SK-MEL-5 (cell line): ENCODE measurements at regions not wholly inside any gene's neighbourhood (a gene's known extent, or its start where the extent isn't known, plus 50 kb on each side); places are given as distances from the start of the nearest gene placed in this dataset.

Experiments used
- DNase-seq: peaks from one replicate; pipeline ENCODE4 v3.0.0-alpha.2; 2016; ENCODE audit warnings: low read depth, low spot score
- in situ Hi-C: cut with HindIII; loops from 2 replicates; pipeline ENCODE4 v1.10.0; 2016; ENCODE audit warnings: low sequenced_read_pairs, high pct_unique_total_duplicates, low pct_unique_long_range_greater_than_20kb

- DNase-seq = peak; percentile 22
- in situ Hi-C loops = no loop called here
These were observed 214.3 kb upstream of the CDKN3 start for GRCh38 chr14:54182419-54183045.

GRCh38 chr14:54186821-54187763 is 209.7 kb upstream of the CDKN3 start:
- in situ Hi-C loops = no loop called here
- DNase-seq = no peak

- in situ Hi-C loops = no loop called here
These were observed 208.6 kb upstream of the CDKN3 start for GRCh38 chr14:54188064-54188666.

DNA sequence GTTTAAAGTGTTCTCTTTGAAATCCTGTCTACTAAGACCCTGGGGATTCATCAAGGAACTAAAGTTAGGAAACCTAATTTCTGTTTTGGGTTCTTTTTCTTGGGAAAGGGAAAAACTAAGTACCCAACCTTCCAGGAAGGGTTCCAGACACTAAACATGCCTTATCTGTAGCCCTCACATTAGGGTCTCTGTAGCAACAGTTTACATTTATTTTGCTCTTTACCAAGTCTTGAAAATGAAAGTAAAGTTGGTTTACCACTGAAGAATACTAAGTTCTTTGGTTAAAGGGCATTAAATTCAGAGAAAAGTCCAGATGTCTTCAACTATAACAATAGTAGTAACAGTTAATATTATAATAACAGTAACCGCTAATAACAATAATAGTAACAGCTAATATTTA is 207.5 kb upstream of the CDKN3 start:
- DNase-seq = no peak
- in situ Hi-C loops = no loop called here

More at GRCh38 chr14:54188064-54188666, 208.6 kb upstream of the CDKN3 start:
- DNase-seq = no peak

- in situ Hi-C loops = no loop called here
- peak; percentile 39 for DNase-seq
These were observed 207.0 kb upstream of the CDKN3 start for GRCh38 chr14:54189748-54190354.

DNA sequence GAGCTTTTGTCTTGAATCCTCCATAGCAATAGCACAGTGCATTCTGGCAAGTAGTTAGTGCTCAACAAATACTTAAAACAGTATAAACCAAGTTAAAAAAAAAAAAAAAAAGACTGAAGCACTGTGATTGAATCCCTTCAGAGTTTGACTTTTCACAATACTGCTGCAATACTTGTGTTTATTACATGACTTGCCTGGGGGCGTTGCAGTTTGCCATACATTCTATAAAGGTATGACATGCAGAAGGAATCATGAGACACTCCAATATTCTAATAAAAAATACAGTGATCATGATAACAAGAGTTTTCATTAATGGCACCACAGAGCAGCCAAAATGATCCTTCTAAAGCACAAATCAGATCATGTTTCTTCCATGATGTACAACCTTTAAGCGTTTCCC is 205.0 kb upstream of the CDKN3 start:
- in situ Hi-C loops = no loop called here
- no peak for DNase-seq

DNA sequence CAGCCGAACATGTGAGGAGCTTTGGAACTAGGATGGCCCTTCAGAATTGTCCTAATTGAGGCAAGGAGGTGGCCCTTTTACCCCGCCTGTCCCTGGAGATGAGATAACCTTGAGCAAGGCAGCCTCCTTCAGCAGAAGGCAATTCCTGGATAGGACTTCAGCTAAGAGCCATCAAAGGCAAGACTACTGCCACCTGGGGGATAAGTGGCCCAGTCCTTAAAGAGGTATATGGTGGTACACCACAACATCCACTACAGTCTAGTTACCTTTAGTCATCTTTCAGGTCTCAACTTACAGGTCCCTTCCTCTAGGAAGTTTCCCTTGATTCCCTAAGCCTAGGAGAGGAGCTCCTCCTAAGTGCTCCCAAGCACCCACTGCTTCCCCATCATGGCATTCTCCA is 204.2 kb upstream of the CDKN3 start:
- no peak for DNase-seq
- in situ Hi-C loops = no loop called here

GRCh38 chr14:54193871-54194270 is 202.9 kb upstream of the CDKN3 start:
- in situ Hi-C loops = no loop called here
- DNase-seq = no peak

DNA sequence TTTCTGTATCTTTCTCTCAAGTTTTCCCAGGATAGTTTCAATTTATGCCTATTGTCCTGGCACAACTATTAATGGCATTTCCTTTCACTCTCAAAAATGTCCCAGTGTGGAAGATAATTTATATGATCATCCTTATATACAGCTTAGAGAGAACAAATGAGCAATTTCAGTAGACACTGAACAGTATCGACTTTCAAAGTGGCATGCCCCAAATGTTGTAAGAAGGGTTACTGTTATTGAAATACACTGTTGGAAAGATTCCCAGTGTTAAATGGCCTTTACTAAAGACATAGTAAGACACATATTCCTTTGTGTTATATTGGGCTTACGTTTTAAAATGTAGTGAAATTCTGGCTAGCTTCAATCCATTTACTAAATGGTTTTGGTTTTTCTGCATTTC is 202.3 kb upstream of the CDKN3 start:
- DNase-seq = peak; percentile 57
- in situ Hi-C loops = no loop called here

- no peak for DNase-seq
- in situ Hi-C loops = no loop called here
These were observed 199.4 kb upstream of the CDKN3 start for GRCh38 chr14:54197369-54197768.

DNA sequence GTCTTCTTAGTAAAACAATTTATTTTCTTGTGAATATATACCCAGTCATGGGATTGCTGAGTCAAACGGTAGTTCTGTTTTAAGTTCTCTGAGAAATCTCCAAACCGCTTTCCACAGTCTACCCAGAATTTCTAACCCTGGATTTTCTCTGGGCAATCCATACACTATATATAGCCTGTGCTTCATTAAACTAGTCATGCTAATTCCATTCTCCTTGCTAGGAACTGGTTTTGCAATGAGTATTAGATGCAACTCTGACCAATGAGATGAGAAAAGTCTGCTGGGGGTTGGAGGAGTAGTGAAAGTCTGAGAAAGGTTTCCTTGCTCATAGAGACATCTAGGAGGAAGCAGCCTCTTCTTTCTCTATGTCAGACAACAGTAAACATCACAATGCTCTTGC is 196.1 kb upstream of the CDKN3 start:
- in situ Hi-C loops = no loop called here

GRCh38 chr14:54202288-54202687 is 194.5 kb upstream of the CDKN3 start:
- in situ Hi-C loops = no loop called here
- no peak for DNase-seq

More for the DNA sequence above, 196.1 kb upstream of the CDKN3 start:
- DNase-seq = no peak

DNA sequence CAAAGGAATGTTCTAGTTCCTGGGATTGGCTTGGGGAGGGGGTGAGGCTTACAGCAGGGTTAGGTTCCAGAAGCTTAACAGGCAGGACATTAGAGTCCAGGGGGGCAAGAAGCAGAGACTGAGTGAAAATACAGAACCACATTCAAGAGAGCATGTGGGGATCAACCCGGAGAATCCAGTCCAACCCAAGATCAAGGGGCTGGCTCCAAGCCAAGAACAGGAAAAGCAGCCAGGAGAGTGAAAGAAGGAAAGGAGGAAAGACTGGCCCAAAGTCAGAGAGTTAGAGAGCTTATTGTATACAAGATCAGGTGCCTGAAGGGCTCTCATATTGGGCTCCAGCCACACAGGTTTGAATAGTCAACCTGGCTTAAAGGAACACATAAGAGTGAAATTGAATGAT is 190.3 kb upstream of the CDKN3 start:
- in situ Hi-C loops = no loop called here
- no peak for DNase-seq

- in situ Hi-C loops = no loop called here
- no peak for DNase-seq
These were observed 189.7 kb upstream of the CDKN3 start for GRCh38 chr14:54207075-54207474.

DNA sequence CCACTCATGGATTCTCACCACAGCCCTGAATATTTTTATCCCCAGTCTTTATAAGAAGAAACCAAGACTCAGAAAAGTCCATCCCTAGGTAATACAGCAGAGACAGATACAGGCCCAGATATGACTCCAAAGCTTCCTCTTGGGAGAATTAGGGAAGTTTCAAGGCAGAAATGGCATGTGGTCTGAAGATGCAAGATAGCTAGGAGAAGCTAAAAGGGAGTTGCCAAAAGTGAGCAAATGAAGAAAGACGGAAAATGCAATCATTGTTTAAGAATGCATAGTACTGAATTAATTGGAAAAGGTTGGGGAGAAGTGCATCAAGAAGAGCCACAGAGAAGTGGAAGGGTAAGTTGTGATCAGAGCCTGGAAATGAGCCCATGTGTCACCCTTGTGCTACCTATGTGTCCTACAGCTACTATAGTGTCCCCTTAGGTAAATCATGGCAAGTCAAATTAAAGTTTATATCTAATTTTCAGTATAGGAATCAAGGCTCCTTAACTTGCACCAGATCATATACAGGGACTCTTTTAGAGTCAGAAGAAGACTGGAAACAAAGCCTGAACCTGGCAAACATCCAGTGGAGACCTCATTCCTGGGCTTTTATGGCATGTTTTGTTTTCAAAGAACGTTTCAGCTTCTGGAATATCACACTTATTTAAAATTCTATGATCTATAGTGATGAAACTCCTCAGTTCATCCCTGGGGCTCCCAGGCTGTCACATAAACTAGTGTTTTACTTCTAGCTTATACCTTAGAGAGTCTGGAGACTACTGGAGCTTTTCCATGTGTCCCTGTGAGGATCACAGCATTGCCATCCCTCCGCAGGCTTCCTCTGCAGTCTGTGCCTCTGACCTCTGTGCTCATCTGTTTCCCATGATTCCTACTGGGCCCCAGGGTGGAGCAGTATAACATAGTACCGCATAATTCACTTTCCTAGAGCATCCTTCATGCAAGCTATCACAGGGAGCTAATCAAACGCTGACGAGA is 189.0 kb upstream of the CDKN3 start:
- in situ Hi-C loops = no loop called here
- no peak for DNase-seq

GRCh38 chr14:54208751-54209150 is 188.1 kb upstream of the CDKN3 start:
- no peak for DNase-seq
- in situ Hi-C loops = no loop called here
